Transverse colon (tissue), 4 donors: ENCODE measurements at regions not wholly inside any gene's neighbourhood (a gene's known extent, or its start where the extent isn't known, plus 50 kb on each side); places are given as distances from the start of the nearest gene placed in this dataset.

ENCODE experiments used
- DNase-seq: peaks from one replicate; pipeline ENCODE4 v3.0.0-alpha.2; 2019
- H3K27ac ChIP-seq, 4 donors: fragments of 200-600 bp; sonication (generic); 2 replicates each; pipeline ENCODE4 v1.5.1; 2016 to 2018; ENCODE audit warnings: inconsistent platforms in 4 of 4
- H3K27me3 ChIP-seq: fragments of 200-600 bp; sonication (generic); 2 replicates; pipeline ENCODE4 v1.5.1; 2017; ENCODE audit warnings: inconsistent platforms
- H3K36me3 ChIP-seq, 4 donors: fragments of 200-600 bp; sonication (generic); 2 replicates each; pipeline ENCODE4 v1.5.1; 2017 to 2019; ENCODE audit warnings: inconsistent platforms in 4 of 4
- H3K4me1 ChIP-seq, 4 donors: fragments of 200-600 bp; sonication (generic); 2 replicates each; pipeline ENCODE4 v1.5.1; 2017 to 2020; ENCODE audit warnings: inconsistent platforms in 4 of 4
- H3K4me3 ChIP-seq, 4 donors: fragments of 200-600 bp; sonication (generic); 1 replicate in 1 of 4; 2 replicates in 3 of 4; pipeline versions ENCODE4 v1.5.1 to v1.6.1; 2017 to 2019; ENCODE audit warnings: inconsistent platforms in 4 of 4
- H3K9me3 ChIP-seq, 2 donors: fragments of 200-600 bp; sonication (generic); 2 replicates each; pipeline ENCODE4 v1.5.1; 2017 to 2019; ENCODE audit warnings: inconsistent platforms in 2 of 2
- CTCF ChIP-seq, 5 experiments: fragments of 200-600 bp in 3 of 5; fragments of 450-650 bp in 2 of 5; sonication (generic) in 3 of 5; IDR thresholded peaks; 1 replicate in 2 of 5; 2 replicates in 3 of 5; pipeline ENCODE4 v1.5.1; 2016 to 2017; ENCODE audit warnings: antibody characterized with exemption in 5 of 5, inconsistent platforms in 3 of 5, mild to moderate bottlenecking in 2 of 5, moderate library complexity in 1 of 5
- EP300 ChIP-seq: sonication (generic); formaldehyde crosslinking; IDR thresholded peaks from one replicate; pipeline ENCODE4 v1.6.1; 2017; ENCODE audit warnings: antibody characterized with exemption, low read depth
- POLR2A ChIP-seq: fragments of 450-650 bp; IDR thresholded peaks from one replicate; pipeline ENCODE4 v1.6.1; 2016; ENCODE audit warnings: antibody characterized with exemption, mild to moderate bottlenecking, moderate library complexity
- POLR2AphosphoS5 ChIP-seq, 3 donors: sonication (generic); formaldehyde crosslinking; IDR thresholded peaks; one replicate each; pipeline ENCODE4 v1.6.1; 2016; ENCODE audit warnings: antibody characterized with exemption in 3 of 3
- WGBS, 2 donors: methylation state at CpG; one replicate each; pipeline ENCODE4 v1.1.5; 2018; ENCODE audit warnings: low coverage in 1 of 2; 5-methylcytosine and 5-hydroxymethylcytosine counted together
- in situ Hi-C, 4 donors: fragments of 200-750 bp; cut with MboI; loops; one replicate each; pipeline versions ENCODE4 v1.15.0 to v1.15.1; 2017; ENCODE audit warnings: low sequenced_read_pairs in 3 of 4, low pct_ligation_motif_present in 1 of 4, low pct_unique_long_range_greater_than_20kb in 1 of 4
- intact Hi-C: fragments of 100-400 bp; cut with DNase I; formaldehyde crosslinking; loops from one replicate; pipeline ENCODE4 v1.15.1; 2023; ENCODE audit warnings: low total_unique reads

GRCh38 chr1:94656967-94657366 lies 115.4 kb upstream of the F3 start:
- intact Hi-C loops (no loop called here), in situ Hi-C loops (no loop called here)
- Histone ChIP-seq H3K27me3 (no peaks in the 10 kb centered on the region), H3K4me3 (no peak overlapping the region), H3K4me1 (peaks cover 0 to 15% (median 1%) of the 10 kb centered on the region in 4 donors), H3K36me3 (no peaks in the 10 kb centered on the region), H3K27ac (no peak overlapping the region), H3K9me3 (no peaks in the 10 kb centered on the region)
- WGBS, 2 donors, result 80% methylated on average over 2 of the region's 2 CpGs; no CpG with 5 or more reads in 1 of the 2 donors
- DNase-seq, result no peak
- TF ChIP-seq CTCF (IDR thresholded peaks at IDR 0.05), result no peak
- no peak for TF ChIP-seq POLR2AphosphoS5 (IDR thresholded peaks at IDR 0.05)
- TF ChIP-seq POLR2A, result no peak

GRCh38 chr1:94654919-94655318 lies 113.4 kb upstream of the F3 start:
- H3K9me3 ChIP-seq, result no peaks in the 10 kb centered on the region
- no peaks in the 10 kb centered on the region for H3K27me3 ChIP-seq
- H3K27ac ChIP-seq, result no peak overlapping the region
- intact Hi-C loops, result no loop called here
- WGBS, 2 donors, result 85 to 100% methylated on average over 3 to 4 of the region's 4 CpGs
- H3K4me3 ChIP-seq, result no peak overlapping the region
- peaks cover 0 to 10% (median 1%) of the 10 kb centered on the region in 4 donors for H3K4me1 ChIP-seq
- no peak for DNase-seq
- in situ Hi-C loops, result no loop called here
- TF ChIP-seq EP300 (no peak), POLR2AphosphoS5 (IDR thresholded peaks at IDR 0.05) (no peak), POLR2A (no peak), CTCF (IDR thresholded peaks at IDR 0.05) (no peak)
- H3K36me3 ChIP-seq, result no peaks in the 10 kb centered on the region

GRCh38 chr1:94654459-94654858 lies 112.9 kb upstream of the F3 start:
- Histone ChIP-seq H3K9me3 (no peaks in the 10 kb centered on the region), H3K4me1 (peaks cover 0 to 10% (median 1%) of the 10 kb centered on the region in 4 donors), H3K27me3 (no peaks in the 10 kb centered on the region), H3K36me3 (no peaks in the 10 kb centered on the region), H3K4me3 (no peak overlapping the region), H3K27ac (no peak overlapping the region)
- intact Hi-C loops (no loop called here), in situ Hi-C loops (no loop called here)
- TF ChIP-seq CTCF (IDR thresholded peaks at IDR 0.05) (no peak), EP300 (no peak), POLR2A (no peak), POLR2AphosphoS5 (IDR thresholded peaks at IDR 0.05) (no peak)
- WGBS, 2 donors, result 57 to 81% methylated on average over 1 of the region's 1 CpG
- no peak for DNase-seq

- Histone ChIP-seq H3K9me3 (no peaks in the 10 kb centered on the region), H3K27ac (no peak overlapping the region), H3K4me1 (peaks cover 0 to 13% (median 3%) of the 10 kb centered on the region in 4 donors), H3K4me3 (no peak overlapping the region), H3K36me3 (no peaks in the 10 kb centered on the region), H3K27me3 (no peaks in the 10 kb centered on the region)
- intact Hi-C loops (no loop called here), in situ Hi-C loops (no loop called here)
- DNase-seq, result no peak
- 71% methylated on average over 1 of the region's 1 CpG; no CpG with 5 or more reads in 1 of the 2 donors for WGBS, 2 donors
- no peak for TF ChIP-seq CTCF (IDR thresholded peaks at IDR 0.05)
- no peak for TF ChIP-seq POLR2A
- TF ChIP-seq POLR2AphosphoS5 (IDR thresholded peaks at IDR 0.05), result no peak
- TF ChIP-seq EP300, result no peak
These were observed 112.5 kb upstream of the F3 start for GRCh38 chr1:94654031-94654430.
